GM23248 (cell line): ENCODE measurements at regions not wholly inside any gene's neighbourhood (a gene's known extent, or its start where the extent isn't known, plus 50 kb on each side); places are given as distances from the start of the nearest gene placed in this dataset.

Experiments
- EZH2 ChIP-seq: fragments of 200-600 bp; sonication (generic); IDR thresholded peaks from 2 replicates; pipeline ENCODE4 v1.6.1; 2018; ENCODE audit warnings: antibody characterized with exemption, mild to moderate bottlenecking; ENCODE audit not compliant: insufficient read depth, poor library complexity, severe bottlenecking
- EZH2phosphoT487 ChIP-seq: fragments of 200-600 bp; sonication (generic); IDR thresholded peaks from 2 replicates; pipeline ENCODE4 v1.6.1; 2018; ENCODE audit warnings: antibody characterized with exemption, moderate library complexity, mild to moderate bottlenecking, low read depth; ENCODE audit not compliant: insufficient read depth

DNA sequence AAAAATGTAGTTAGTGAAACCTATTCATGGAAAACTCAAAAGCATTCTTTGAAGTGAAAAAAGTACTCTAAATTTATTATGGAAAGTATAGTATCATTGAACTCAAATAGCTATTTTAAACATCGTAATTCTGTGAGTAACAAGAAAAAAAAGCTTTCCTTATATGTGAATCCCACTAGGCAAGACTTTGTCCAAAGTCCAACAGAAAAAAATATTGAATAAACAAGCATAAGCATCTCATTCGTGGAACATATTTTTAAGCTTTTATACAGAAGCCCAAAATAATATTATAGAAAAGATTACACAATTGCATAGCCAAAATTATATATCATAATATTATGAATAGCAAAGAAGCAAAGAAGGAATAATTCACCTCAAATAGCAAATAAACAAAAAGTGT lies 79.4 kb upstream of the IFNE start:
- TF ChIP-seq EZH2 (no peak), EZH2phosphoT487 (no peak)
